Ovary (tissue), 7 donors: ENCODE measurements at regions not wholly inside any gene's neighbourhood (a gene's known extent, or its start where the extent isn't known, plus 50 kb on each side); places are given as distances from the start of the nearest gene placed in this dataset.

ENCODE experiments used
- DNase-seq, 5 donors: peaks; one replicate each; pipeline ENCODE4 v3.0.0-alpha.2; 2019 to 2020
- H3K27ac ChIP-seq, 2 donors: fragments of 200-600 bp; one replicate each; pipeline versions ENCODE4 v1.5.1 to v1.8.0; 2019 to 2022
- H3K27me3 ChIP-seq: fragments of 200-600 bp; one replicate; pipeline ENCODE4 v1.8.0; 2022
- H3K36me3 ChIP-seq: fragments of 200-600 bp; sonication (generic); one replicate; pipeline ENCODE4 v1.5.1; 2019
- H3K4me1 ChIP-seq: one replicate; pipeline ENCODE4 v1.8.1; 2013; ENCODE audit warnings: mild to moderate bottlenecking, moderate library complexity; ENCODE audit not compliant: insufficient read depth
- H3K4me3 ChIP-seq: fragments of 200-600 bp; sonication (generic); one replicate; pipeline ENCODE4 v1.5.1; 2017
- H3K9me3 ChIP-seq, 2 donors: fragments of 200-600 bp in 1 of 2; sonication (generic) in 1 of 2; one replicate each; pipeline versions ENCODE4 v1.5.1 to v1.8.1; 2013 to 2019; ENCODE audit warnings: mild to moderate bottlenecking in 1 of 2, moderate library complexity in 1 of 2
- EP300 ChIP-seq: sonication (generic); formaldehyde crosslinking; IDR thresholded peaks from one replicate; pipeline ENCODE4 v1.6.1; 2017; ENCODE audit warnings: antibody characterized with exemption
- POLR2A ChIP-seq: fragments of 450-650 bp; IDR thresholded peaks from one replicate; pipeline ENCODE4 v1.6.1; 2017; ENCODE audit warnings: antibody characterized with exemption, mild to moderate bottlenecking, moderate library complexity
- WGBS, 3 donors: extraction: QIAGEN DNeasy Blood & Tissue Kit in 1 of 3; methylation state at CpG; one replicate each; pipeline versions ENCODE4 v1.1.5 to v1.1.7; 2013 to 2017; 5-methylcytosine and 5-hydroxymethylcytosine counted together
- intact Hi-C, 4 donors: fragments of 100-400 bp; cut with DNase I; formaldehyde crosslinking; loops; one replicate each; pipeline versions ENCODE4 v1.11.0 to v1.15.1; 2022 to 2023
- TF ChIP-seq, protein P1 (sequence below), 3 donors: fragments of 450-650 bp in 2 of 3; fragments of 200-600 bp in 1 of 3; IDR thresholded peaks; one replicate each; pipeline versions ENCODE4 v1.5.1 to v1.8.0; 2016 to 2022; ENCODE audit warnings: antibody characterized with exemption in 3 of 3, mild to moderate bottlenecking in 1 of 3
- donor health status: DM: no; HTN: no; CAD: no; lungs with moderate emphysema.
- donor health status: DM: no; HTN: no; CAD: no.
- donor health status: Bipolar disorder and iron deficiency.
- donor health status: DM: no; HTN: no; CAD: no.
- donor health status: DM: yes; HTN: yes; CAD: no.

DNA sequence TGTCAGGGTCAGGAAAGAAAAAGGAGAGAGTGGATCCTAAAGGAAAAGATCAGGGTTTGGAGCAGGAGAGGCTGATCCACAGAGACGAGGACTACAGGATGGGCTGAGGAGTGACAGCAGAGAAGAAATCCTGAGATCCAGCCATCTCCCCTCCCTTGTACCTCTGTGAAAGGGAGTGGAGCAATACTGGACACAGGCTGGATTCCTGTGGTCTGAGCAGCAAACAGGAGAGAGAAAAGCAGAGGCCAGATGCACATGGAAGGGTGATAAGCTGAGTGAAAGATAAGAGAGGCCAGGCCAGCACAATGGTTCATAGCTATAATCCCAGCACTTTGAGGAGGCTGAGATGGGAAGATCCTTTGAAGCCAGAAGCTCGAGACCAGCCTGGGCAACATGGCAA, 472.1 kb upstream of the TSHZ3 start:
- DNase-seq = no peak
- 46 to 56% (median 52%) methylated on average over 2 of the region's 2 CpGs for WGBS, 3 donors
- Histone ChIP-seq H3K4me3 (no peak overlapping the region), H3K4me1 (no peaks in the 10 kb centered on the region), H3K36me3 (no peaks in the 10 kb centered on the region), H3K27ac (no peak overlapping the region), H3K9me3 (no peaks in the 10 kb centered on the region), H3K27me3 (no peaks in the 10 kb centered on the region)
- TF ChIP-seq POLR2A (no peak), EP300 (no peak)
- TF ChIP-seq, protein P1, sequence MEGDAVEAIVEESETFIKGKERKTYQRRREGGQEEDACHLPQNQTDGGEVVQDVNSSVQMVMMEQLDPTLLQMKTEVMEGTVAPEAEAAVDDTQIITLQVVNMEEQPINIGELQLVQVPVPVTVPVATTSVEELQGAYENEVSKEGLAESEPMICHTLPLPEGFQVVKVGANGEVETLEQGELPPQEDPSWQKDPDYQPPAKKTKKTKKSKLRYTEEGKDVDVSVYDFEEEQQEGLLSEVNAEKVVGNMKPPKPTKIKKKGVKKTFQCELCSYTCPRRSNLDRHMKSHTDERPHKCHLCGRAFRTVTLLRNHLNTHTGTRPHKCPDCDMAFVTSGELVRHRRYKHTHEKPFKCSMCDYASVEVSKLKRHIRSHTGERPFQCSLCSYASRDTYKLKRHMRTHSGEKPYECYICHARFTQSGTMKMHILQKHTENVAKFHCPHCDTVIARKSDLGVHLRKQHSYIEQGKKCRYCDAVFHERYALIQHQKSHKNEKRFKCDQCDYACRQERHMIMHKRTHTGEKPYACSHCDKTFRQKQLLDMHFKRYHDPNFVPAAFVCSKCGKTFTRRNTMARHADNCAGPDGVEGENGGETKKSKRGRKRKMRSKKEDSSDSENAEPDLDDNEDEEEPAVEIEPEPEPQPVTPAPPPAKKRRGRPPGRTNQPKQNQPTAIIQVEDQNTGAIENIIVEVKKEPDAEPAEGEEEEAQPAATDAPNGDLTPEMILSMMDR (IDR thresholded peaks at IDR 0.05) = no peak
- intact Hi-C loops = no loop called here

- WGBS, 3 donors = 78 to 85% (median 81%) methylated on average over 7 of the region's 7 CpGs
- intact Hi-C loops = no loop called here
- Histone ChIP-seq H3K9me3 (no peaks in the 10 kb centered on the region), H3K27ac (no peak overlapping the region), H3K4me3 (no peak overlapping the region), H3K4me1 (no peaks in the 10 kb centered on the region), H3K27me3 (no peaks in the 10 kb centered on the region), H3K36me3 (no peaks in the 10 kb centered on the region)
- TF ChIP-seq EP300 = no peak
- TF ChIP-seq, protein P1 (IDR thresholded peaks at IDR 0.05) = no peak
- no peak for TF ChIP-seq POLR2A
- no peak for DNase-seq
These were observed 476.2 kb upstream of the TSHZ3 start for GRCh38 chr19:31825134-31826094.

DNA sequence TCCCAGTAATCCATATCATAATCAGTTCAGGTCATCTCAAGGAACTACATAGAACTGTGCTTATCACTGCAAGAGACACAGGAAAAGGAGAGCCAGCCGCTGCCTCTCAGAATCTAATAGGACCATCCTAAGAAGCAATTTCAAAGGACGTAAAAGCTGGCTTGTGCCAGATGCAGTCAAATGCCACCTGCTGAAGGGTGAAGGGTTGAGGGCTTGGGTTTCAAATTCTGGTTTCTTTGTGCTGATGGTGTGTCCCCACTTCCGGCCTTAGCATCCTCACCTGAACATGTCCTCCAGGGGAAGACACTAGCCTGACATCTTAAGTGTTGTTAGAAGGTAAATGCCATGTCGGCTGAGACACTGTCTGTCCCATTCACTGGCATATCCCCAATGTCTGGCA, 477.1 kb upstream of the TSHZ3 start:
- Histone ChIP-seq H3K9me3 (no peaks in the 10 kb centered on the region), H3K27me3 (no peaks in the 10 kb centered on the region), H3K4me1 (no peaks in the 10 kb centered on the region), H3K36me3 (no peaks in the 10 kb centered on the region), H3K4me3 (no peak overlapping the region), H3K27ac (no peak overlapping the region)
- intact Hi-C loops = no loop called here
- TF ChIP-seq POLR2A (no peak), EP300 (no peak)
- TF ChIP-seq, protein P1 (IDR thresholded peaks at IDR 0.05) = no peak
- no peak for DNase-seq
- WGBS, 3 donors = 93 to 98% (median 98%) methylated on average over 4 of the region's 4 CpGs

GRCh38 chr19:31831421-31832175, 482.4 kb upstream of the TSHZ3 start:
- WGBS, 3 donors = 81 to 87% (median 87%) methylated on average over 8 of the region's 8 CpGs
- no peak for TF ChIP-seq EP300
- TF ChIP-seq, protein P1 (IDR thresholded peaks at IDR 0.05) = no peak
- no peak for TF ChIP-seq POLR2A
- H3K4me1 ChIP-seq = no peaks in the 10 kb centered on the region
- no peak overlapping the region for H3K27ac ChIP-seq
- no peaks in the 10 kb centered on the region for H3K36me3 ChIP-seq
- no peaks in the 10 kb centered on the region for H3K27me3 ChIP-seq
- intact Hi-C loops = no loop called here
- no peaks in the 10 kb centered on the region for H3K9me3 ChIP-seq
- DNase-seq = no peak
- H3K4me3 ChIP-seq = no peak overlapping the region
